ENCODE measurements at regions not wholly inside any gene's neighbourhood (a gene's known extent, or its start where the extent isn't known, plus 50 kb on each side); places are given as distances from the start of the nearest gene placed in this dataset.

DNA sequence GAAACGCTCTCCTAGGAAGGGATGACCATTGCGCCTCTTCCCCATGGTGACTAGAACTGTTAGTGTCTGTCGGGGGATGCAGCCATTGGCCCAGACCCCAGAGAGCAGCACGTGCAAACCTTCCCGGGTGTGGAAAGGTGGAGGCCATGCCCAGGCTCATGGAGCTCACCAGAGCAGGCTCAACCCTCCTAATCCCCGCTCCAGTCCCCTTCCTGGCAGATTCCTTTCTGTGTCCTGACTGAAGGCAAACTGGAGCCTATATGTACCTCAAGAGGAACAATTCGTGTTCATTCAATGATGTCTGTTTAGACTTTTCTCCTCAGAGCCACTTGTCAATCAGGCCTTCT, 94.4 kb downstream of the RHOB start:
- DNase-seq = no peak

DNA sequence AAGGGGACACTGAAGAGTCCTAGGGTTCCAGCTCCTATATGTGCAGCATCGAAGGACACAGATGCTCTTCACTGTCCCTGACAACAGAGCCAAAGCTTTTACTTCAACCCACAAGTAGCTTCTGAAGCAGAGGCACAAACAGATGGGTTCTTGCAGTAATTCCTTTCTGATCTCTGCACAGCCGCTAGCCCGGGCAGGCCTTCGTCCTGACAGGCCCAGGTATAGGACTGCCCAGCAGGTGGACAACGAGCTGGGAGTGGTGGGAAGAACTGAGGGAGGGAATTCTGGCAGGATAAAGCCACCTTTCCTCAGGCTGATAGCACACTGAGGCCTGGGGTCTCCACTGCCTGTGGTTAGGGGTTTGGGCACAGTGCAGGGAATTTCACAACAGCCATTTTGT, 94.8 kb downstream of the RHOB start:
- no peak for DNase-seq

DNA sequence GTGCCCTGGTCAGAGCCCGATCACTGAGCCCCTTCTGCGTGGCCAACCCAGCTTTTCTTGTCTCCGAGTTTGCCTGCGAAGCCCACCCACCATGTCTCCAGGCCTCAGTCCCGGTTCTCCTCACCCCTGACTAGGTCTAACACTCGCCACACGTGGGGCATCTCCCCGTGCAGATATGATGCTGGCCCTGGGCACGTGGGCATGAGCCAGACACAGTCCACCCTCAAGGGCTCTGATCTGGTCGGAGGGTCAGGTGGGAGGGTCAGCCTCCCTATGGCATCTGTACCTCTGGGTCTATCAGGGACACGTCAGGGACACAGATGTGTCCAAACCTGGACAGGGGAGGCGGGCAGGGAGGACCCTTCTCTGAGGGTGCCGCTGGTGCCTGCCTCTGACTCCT, 95.4 kb downstream of the RHOB start:
- no peak for DNase-seq

DNA sequence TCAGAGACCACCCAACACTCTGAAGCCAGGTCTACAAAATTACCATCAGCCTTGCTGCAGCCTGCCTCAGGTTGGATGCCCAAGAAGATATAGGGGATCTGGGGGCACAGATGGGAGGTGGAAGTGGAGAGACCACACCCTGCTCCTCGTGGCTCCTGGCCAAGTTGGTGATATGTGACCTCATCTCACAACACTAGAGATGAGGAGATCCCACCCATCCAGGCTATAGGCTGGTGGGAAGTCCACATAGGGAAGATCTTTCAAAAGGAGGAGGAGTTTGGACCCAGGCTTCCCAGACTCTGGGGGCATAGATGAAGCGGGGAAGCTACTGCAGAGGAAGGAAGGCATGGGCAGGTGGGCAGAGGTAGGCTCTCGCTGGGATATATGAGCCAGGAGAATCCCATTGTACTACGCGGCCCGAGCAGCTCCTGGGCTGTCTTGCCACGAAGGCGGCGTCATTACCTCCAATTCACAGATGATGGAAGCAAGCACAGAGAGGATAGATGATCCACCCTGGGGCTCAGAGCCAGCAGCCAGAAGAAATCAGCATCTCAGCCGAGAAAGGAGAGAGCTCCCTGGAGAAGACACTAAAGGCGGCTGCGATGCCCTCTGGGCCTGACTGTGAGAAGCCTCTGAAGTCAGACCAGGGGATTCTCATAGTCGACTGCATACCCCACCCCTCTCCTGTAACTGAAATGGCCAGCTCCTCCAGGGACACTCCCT, 96.0 kb downstream of the RHOB start:
- no peak for DNase-seq

DNA sequence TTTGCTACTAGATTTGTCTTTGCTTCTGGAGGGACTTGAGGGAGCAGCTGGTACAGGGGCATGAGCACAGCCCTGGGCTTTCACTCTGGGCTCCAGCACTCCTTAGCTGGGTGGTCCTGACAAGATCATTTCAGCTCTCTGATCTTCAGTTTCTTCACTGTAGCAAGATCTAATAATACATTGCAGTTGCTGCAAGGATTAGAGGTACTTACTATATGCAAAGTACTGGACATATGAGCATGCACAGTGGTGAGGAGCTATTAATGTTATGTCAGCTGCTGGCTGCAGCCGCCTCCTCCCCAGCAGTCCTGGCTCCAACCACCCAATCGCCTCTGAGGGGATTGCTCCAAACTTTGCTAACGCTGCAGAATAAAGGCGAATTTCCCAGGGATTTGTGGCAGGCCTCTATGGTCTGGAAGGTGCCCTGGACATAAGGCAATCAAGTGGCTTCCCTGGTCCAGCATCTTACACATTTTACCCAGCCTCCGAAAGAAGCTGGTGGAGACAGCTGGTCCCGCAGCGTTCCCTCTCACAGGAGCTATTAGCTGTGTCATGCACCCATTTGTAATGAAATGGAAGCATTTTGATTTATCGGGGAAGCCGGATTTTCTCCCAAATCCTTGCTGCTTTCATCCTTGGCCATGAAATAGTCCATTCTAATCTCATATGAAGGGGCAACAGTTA, 96.7 kb downstream of the RHOB start:
- no peak for DNase-seq

DNA sequence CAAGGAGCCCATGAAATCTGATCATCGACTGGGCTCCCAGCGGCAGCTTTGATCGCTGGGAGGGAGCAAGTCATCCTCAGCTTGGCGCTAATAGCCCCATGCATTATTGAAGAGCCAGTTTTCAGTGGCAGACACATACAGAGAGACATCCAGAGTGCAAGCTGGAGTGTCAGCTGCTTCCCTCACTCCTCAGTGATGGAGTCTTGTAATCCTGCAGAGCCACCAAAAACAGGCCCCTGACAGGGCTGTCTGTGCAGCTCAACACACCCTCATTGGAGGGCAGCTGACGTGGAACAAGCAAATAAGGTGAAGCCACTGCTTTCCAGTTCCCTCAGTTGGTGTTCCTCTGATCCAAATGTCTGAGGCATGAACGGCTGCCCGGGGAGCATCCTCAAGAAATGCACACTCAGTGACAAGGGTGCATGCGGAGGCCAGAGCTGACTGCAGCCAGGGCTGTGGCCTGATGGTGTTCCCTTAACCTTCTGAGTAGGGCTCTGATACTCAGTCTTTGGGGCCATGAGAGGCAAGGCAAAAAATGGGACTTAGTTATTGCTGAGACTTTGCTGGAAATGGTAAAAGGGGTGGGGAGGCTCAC, 97.4 kb downstream of the RHOB start:
- no peak for DNase-seq

DNA sequence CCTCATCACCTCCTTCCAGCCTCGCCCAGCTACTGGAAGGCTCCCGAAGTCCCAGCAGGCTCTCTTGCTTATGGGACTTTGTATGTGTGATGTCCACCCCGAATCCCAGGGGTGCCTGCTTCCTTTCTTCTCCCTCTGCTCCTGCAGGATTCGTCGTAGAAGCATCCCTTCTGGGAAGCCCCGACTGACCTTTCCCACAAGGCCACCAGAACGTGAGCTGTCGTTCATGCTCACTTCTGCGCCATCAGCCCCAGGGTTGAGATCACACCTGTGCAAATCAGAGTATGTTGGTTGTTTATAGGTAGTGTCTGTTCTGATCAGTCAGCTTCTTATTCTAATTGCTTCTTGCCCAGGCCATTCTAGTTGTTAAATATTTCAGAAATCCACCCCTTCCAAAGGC, 101.8 kb downstream of the HS1BP3 start:
- no peak for DNase-seq

DNA sequence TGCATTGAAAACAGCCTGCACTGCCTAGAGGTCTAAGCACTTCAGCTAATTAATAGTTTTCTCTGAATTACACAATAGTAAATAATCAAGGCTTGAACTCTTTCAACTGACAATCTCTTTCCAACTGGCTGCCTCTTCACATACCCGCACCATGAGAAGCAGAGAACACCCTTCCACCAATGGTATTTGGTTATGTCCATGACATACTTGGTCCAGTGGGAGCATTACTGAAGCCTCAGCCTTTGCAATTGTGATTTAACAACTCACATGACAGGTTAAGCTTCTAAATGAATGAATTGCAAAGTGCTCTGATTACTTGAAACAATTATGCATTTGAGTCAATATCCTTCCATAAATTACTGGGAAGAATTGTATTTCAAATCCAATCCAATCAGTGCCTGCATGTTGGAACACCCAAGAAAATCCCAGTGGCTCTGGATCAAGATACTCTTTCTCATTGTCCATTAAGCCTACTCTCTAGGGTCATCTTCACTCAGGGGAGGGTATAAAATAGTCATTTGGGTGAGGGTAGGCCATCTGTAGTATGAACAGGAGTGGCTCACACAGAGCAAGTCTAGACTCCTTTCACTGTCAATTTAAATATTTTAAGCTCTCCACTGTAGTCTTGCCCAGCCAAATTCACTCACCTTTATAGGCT, 101.1 kb downstream of the HS1BP3 start:
- DNase-seq = no peak

DNA sequence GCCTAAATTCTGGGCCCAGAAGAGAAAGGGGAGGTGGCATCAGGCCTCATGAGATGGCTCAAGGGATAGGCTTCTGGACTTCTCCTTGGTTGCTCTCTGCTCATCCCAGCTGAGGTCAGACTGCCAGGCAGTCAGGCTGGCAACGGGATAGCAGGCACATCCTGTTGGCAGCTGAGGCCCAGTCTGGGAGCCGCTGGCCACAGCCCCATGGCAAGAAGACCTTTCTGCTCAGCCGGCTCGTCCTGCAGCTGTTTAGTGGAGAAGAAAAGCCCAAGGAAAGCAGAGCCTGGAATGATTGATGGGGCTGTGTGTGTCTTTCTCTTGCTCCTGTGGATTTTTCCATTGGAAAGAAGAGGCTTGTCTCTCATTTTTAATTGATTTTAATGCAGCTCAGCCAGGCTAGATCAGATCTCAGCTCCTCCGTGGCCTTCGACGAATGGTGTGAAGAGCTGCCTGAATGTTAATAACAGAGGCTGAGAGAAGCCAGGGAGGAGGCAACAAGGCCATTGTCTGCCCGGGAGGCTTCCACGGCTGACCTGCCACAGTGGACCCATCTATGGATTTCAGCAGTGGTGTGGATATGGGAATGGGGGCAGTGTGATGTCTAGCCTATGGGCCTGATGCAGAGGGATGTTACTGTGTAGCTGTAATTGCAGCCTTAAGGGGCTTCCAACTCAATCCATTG, 99.5 kb downstream of the HS1BP3 start:
- no peak for DNase-seq

DNA sequence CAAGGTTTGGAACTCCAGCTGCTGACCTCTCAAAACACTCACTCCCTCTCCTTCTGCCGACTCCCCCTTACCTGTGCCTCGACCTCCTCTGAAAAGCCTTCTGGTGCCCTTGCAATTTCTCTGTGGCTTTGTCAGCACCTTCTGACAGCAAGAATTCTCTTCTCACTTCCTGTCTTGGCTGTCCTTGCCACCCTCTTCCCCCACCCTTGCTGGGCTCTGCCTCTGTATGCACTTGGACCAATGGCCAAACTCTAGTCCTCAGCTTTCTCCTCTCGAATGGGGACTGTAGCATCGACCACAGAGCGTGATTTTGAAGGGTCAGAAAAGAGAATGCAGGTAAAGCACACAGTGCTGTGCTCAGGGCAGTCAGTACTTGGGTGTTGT, 99.0 kb downstream of the HS1BP3 start:
- no peak for DNase-seq

DNA sequence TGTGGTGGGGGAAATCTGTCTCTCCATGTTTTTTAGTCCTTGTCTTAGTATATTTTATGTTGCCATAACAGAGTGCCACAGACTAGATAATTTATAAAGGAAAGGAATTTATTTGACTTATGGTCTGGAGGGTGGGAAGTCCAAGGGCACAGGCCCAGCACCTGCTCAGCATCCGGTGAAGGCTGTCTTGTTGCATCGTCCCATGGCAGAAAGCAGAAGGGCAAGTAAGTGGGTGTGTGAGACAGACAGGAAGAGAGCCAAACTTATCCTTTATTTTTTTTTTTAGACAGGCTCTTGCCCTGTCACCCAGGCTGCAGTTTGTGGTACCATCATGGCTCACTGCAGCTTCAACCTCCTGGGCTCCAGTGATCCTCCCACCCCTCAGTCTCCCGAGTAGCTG, 98.1 kb downstream of the HS1BP3 start:
- no peak for DNase-seq

DNA sequence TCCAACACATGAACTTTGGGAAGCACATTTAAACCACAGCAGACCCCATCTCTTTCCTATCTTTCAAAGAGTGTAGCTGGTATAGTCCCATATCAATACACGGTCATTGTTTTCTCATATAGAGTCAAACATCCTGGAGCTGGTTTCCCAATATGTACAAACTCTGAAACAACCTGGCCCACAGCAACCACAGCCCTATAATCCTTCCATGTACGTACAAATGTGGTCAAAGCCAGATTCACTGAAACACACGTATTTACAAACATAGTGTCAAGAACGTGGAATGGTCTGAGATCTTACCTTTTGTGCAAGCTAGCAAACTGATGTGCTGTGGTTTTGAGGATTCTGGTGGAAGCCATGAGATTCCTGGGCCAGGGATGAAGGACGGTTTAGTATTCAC, 97.3 kb downstream of the HS1BP3 start:
- no peak for DNase-seq

DNA sequence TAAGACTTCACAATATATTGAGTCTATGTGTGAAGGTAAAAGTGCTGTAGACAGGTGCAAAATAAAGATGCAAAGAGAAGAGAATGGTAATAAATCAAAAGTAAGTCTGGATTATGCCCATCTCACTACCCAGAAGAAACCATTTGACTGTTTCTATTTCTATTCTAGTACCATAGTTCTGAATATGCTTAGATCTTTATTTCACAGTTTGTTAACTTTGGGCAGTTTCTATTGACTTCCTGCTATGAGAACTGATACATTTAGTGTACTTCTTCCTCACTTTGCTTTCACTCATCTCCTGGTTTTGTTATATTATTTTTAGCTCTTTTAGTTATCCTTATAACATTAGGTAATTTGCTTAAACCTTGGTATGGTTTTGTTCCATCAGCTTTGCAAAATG, 94.9 kb downstream of the HS1BP3 start:
- DNase-seq = no peak

DNA sequence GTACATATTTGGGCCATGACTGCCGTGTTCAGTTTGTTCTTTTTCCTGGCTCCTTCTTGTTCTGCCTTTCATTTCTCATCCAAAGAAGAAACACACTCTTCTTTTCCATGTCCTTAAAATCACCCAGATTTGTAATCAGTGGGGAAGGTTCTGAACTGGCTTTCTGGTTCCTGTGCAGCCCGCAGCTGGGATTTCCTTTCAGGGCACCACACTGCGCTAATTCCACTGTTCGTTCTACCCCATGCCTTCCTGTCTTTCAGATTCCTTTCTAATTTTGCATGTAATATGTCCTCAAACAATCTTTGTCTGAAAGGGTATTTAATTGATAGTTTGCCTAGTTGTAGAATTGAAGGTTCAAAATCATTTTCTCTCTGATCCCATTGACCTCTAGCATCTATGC, 94.1 kb downstream of the HS1BP3 start:
- no peak for DNase-seq

DNA sequence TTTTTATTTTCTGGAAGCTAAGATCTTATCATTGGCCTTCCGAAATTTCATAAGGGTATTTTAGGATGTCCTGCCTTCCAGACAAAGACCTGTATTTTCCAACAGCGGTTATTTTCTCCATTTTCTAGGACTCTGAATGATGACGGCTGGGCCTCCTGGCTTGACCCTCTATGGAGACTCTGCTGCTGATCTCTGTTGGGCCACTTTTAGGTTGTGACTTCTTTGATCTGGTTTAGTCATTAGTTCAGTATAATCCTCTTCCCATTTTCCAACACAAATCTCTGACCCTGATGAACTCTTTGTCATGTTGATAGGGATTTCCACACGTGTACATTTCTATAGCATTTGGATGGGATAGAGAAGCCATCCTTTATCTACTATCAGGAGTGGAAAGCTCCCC, 93.7 kb downstream of the HS1BP3 start:
- no peak for DNase-seq

DNA sequence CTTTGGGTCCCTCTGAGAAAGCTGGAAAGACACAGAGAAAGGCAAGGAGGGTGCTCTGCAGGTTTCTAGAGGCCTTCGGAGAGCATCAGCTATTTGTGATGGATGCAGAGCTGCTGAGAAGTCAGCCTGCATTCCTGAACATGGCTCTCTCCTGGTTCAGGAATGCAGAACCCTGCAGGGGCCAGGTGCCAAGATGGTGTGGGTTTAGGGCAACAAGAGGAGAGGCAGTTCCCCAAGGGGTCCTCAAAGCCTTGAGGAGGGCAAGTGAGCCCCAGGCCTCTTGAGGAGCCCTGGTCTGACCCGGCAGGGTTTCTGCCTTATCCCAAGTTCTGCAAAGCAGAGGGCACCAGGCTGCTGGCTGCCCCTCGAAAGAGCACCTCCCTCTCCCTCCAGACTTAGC, 93.3 kb downstream of the HS1BP3 start:
- DNase-seq = no peak

DNA sequence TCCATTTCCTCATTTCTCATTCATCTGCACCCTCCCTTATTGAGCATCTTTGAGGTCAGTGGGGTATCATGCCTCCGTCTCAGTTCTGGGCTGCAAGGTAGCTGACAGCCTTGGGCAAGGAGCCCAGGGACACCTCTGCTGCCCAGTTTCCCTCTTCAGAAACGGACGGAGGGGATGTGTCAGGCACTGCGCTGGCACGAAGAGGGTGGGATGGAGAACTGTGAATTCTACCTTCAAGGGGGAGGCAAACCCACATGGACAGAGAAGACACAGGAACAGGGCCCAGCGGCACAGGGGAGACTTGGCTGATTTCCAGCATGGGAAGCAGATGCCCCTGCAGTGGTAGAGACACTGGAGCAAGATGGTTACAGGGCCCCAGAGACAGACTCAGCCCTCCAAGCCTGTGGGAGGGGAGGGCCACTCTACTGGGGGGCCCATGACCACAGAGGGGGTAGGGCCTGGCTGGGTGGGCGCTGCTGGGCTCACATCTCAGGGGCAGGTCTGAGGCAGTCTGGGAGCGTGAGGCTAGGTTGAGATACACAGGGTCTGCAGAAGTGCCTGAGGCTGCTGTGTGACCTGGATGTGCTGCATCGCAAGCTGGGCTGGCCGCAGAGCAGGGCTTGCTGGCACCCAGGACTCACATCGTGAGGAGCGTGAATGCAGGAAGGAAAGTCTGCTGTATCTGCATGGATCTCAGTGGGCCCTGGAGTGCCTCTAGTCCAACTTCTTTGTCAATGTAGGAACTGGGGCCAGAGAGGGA, 92.3 kb downstream of the HS1BP3 start:
- no peak for DNase-seq

DNA sequence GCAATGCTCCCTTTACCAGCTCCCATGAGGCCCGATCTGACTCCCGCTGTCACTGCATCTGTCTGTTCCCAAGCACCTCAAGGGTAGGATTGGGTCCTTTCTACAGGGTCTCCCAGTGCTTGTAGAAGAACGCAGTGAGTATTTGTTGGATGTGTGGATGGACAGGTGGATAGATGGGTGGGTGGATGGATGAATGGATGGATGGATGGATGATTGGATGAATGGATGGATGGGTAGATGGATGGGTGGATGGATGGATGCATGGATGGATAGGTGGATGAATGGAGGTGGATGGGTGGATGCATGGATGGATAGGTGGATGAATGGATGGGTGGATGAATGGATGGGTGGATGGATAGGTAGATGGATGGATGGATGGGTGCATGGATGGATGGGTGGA, 91.6 kb downstream of the HS1BP3 start:
- DNase-seq = no peak

DNA sequence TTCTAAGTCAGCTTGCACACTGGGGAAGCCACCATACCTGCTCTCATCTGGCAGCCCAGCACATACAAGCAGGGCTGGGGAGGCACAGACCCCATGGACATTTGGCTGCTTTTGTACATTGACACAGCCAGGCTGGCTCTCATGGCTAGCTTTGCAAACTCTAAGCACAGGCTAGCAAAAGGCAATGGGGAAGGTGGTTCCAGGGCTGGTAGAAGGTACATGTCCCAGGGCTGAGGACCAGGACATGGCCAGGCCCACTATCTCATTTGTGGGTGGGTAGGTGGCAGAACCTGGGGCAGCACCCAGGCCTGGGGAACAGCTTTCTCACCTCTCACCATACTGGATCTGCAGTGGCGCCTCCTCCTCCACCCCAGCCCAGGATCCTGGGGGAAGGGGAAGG, 90.9 kb downstream of the HS1BP3 start:
- no peak for DNase-seq

DNA sequence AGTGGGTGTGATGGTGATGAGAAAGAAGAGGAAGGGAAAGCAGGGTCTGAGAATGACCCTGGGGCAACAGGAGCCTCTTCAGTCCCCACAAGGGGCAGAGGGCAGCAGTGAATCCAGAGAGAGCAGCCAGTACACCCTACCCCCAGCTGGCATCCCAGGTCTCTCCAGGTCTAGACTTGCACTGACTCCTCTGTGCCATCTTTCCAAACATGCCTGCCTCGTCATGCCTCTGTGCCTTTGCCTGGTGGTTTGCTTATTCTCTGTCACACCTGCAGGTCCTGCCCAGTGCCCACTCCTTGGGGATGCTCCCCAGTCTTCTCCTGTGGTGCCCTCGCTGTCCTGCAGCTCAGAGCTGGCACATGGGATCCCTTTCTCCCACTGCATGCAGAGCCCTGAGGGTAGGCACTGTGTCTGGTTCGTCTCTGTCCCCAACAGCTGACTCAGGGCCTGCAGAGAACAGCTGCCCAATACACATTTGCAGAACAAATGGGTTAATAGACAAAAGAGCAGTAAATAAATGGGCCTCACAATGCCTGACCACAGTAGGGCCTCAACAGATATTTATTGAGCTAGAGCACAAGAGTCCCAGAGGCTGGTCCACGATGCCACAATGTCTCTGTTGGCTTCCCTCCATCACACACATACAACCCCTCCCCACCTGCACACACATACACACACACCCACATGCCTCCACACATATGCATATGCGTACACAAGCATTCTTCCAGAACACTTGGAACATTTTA, 89.8 kb downstream of the HS1BP3 start:
- DNase-seq = no peak

DNA sequence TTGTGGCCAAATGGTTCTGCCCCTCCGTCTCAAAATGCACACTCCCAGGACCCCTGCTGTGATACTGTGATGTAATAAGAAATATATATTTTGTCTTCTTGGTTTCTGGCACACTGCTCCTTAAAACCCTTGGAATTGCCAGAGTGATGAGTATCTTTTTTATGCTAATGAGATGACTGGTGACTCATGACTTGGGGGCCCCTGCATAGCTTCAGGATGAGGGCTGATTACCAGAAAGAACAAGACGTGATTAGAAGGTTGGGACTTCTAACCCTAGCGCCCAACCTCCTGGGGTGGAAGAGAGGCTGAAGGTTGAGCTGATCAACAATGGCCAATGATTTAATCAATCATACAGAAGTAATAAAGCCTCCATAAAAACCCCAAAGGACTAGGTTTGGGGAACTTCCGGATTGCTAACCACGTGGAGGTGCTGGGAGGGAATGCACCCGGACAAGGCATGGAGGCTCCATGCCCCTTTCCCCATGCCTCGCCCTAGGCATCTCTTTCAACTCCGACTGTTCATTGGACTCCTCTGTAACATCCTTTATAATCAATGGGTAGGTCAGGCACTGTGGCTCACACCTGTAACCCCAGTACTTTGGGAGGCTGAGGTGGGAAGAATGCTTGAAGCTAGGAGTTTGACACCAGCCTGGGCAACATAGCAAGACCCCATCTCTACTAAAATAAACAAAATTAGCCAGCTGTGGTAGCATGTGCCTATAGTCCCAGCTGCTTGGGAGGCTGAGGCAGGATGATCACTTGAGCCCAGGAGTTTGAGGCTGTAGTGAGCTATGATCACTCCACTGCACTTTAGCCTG, 89.1 kb downstream of the HS1BP3 start:
- no peak for DNase-seq

Data from activated CD4-positive, alpha-beta T cell treated with anti-CD3 and anti-CD28 coated beads, Interleukin-2, amount 50 U/mL, for 16 hours (primary cell).